ENCODE measurements at regions not wholly inside any gene's neighbourhood (a gene's known extent, or its start where the extent isn't known, plus 50 kb on each side); places are given as distances from the start of the nearest gene placed in this dataset.

GRCh38 chrX:108892501-108892900 is 156.1 kb upstream of the IRS4 start:
- Histone ChIP-seq H3K79me2 (ENCODE audit: control insufficient read depth in 1 of 2, insufficient read depth in 2 of 2, low read length in 2 of 2) (no peaks in the 10 kb centered on the region), H2AK5ac (ENCODE audit: low read depth, low read length) (no peak overlapping the region), H3K4me3 (ENCODE audit: extremely low read depth in 1 of 4, insufficient read depth in 2 of 4, low read depth in 3 of 4, low read length in 4 of 4) (no peak overlapping the region), H3K23me2 (ENCODE audit: low read depth, low read length) (no peaks in the 10 kb centered on the region), H4K20me1 (replicated peaks in 1 of 2; ENCODE audit: control insufficient read depth in 1 of 2, insufficient read depth in 2 of 2, low read length in 2 of 2) (no peaks in the 10 kb centered on the region), H2BK120ac (replicated peaks; ENCODE audit: low read depth, low read length) (no peak overlapping the region), H3K9ac (replicated peaks in 1 of 4; ENCODE audit: extremely low read depth in 1 of 4, low read depth in 3 of 4, low read length in 3 of 4) (no peak overlapping the region), H3K18ac (ENCODE audit: extremely low read depth, low read length) (no peak overlapping the region), H3K4me1 (replicated peaks in 1 of 4; ENCODE audit: control insufficient read depth in 3 of 4, insufficient read depth in 4 of 4, low read length in 3 of 4) (no peaks in the 10 kb centered on the region), H3K36me3 (ENCODE audit: control insufficient read depth in 2 of 4, insufficient read depth in 4 of 4, low read length in 3 of 4) (no peaks in the 10 kb centered on the region), H3K23ac (ENCODE audit: insufficient read length) (no peak overlapping the region), H3K14ac (ENCODE audit: insufficient read length) (no peak overlapping the region), H3K79me1 (ENCODE audit: low read depth, low read length) (no peaks in the 10 kb centered on the region), H2BK12ac (ENCODE audit: low read depth, low read length) (no peak overlapping the region), H2BK20ac (ENCODE audit: low read length) (no peak overlapping the region), H3K9me3 (ENCODE audit: insufficient read depth in 2 of 2, low read depth in 1 of 2, low read length in 1 of 2) (peaks cover 4 to 8% of the 10 kb centered on the region in 2 experiments; a peak in 2 of 4 replicates), H2AFZ (ENCODE audit: low read length) (no peak overlapping the region), H3K27ac (ENCODE audit: low read depth, low read length) (no peak overlapping the region), H3K4ac (replicated peaks; ENCODE audit: insufficient read length, low read depth, low read length) (no peak overlapping the region), H2BK15ac (ENCODE audit: low read length) (no peak overlapping the region), H4K8ac (ENCODE audit: extremely low read depth, insufficient read depth, low read length) (no peak overlapping the region), H2BK5ac (ENCODE audit: low read depth, low read length) (no peak overlapping the region), H3K4me2 (ENCODE audit: insufficient read depth in 1 of 2, low read depth in 2 of 2, low read length in 2 of 2) (no peak overlapping the region), H3K27me3 (replicated peaks in 1 of 4; ENCODE audit: control insufficient read depth in 3 of 4, extremely low read depth in 1 of 4, insufficient read depth in 3 of 4, low read length in 3 of 4) (no peaks in the 10 kb centered on the region), H3K56ac (replicated peaks; ENCODE audit: insufficient read length, low read depth, low read length) (no peak overlapping the region), H4K91ac (replicated peaks; ENCODE audit: insufficient read length, low read length) (no peak overlapping the region), H4K5ac (ENCODE audit: insufficient read length, low read depth, low read length) (no peak overlapping the region)
- DNase-seq (ENCODE audit: low read depth in 1 of 2, low spot score in 2 of 2) (no peak), FAIRE-seq (no peak)
- ChIA-PET POLR2A (ENCODE audit: partially characterized antibody) (no interaction called here), CTCF (ENCODE audit: partially characterized antibody) (no interaction called here)
- TF ChIP-seq NRF1 (IDR thresholded peaks at IDR 0.05; ENCODE audit: low read depth, low read length), result no peak
- no peak for TF ChIP-seq CHD2 (IDR thresholded peaks at IDR 0.05; ENCODE audit: low read length)
- TF ChIP-seq KDM5A (IDR thresholded peaks at IDR 0.05; ENCODE audit: low read length), result no peak
- TF ChIP-seq CBX8 (IDR thresholded peaks at IDR 0.05; ENCODE audit: borderline replicate concordance, low read depth, low read length), result no peak
- no peak for TF ChIP-seq BCL11A (IDR thresholded peaks at IDR 0.05; ENCODE audit: low read depth in 2 of 2, low read length in 2 of 2)
- TF ChIP-seq SP4 (IDR thresholded peaks at IDR 0.05; ENCODE audit: low read length), result no peak
